ENCODE measurements at regions not wholly inside any gene's neighbourhood (a gene's known extent, or its start where the extent isn't known, plus 50 kb on each side); places are given as distances from the start of the nearest gene placed in this dataset.

DNA sequence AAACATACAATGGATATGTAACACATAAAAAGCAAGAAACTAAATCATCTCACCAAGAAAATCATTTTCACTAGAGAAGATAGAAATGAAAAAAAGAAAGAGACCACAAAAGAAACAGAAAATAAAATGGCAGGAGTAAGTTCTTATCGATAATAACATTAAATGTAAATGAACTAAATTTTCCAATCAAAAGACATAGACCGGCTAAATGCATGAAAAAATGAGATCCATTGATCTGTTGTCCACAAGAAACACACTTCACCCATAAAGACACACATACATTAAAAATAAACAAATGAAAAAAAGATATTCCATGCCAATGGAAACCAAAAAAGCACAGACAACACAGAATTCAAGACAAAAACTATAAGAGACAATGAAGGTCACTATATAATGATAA, 1771.9 kb downstream of the SI start:
- intact Hi-C loops (cut with DNase I) = no loop called here
- Histone ChIP-seq H3K27ac (no peak overlapping the region), H3K9me3 (peaks cover 0 to 45% of the 10 kb centered on the region in 2 donors), H3K36me3 (no peaks in the 10 kb centered on the region), H3K27me3 (no peaks in the 10 kb centered on the region), H3K4me1 (no peaks in the 10 kb centered on the region), H3K4me3 (no peak overlapping the region)
- DNase-seq (no peak), ATAC-seq (no peak)
- TF ChIP-seq, protein P1, sequence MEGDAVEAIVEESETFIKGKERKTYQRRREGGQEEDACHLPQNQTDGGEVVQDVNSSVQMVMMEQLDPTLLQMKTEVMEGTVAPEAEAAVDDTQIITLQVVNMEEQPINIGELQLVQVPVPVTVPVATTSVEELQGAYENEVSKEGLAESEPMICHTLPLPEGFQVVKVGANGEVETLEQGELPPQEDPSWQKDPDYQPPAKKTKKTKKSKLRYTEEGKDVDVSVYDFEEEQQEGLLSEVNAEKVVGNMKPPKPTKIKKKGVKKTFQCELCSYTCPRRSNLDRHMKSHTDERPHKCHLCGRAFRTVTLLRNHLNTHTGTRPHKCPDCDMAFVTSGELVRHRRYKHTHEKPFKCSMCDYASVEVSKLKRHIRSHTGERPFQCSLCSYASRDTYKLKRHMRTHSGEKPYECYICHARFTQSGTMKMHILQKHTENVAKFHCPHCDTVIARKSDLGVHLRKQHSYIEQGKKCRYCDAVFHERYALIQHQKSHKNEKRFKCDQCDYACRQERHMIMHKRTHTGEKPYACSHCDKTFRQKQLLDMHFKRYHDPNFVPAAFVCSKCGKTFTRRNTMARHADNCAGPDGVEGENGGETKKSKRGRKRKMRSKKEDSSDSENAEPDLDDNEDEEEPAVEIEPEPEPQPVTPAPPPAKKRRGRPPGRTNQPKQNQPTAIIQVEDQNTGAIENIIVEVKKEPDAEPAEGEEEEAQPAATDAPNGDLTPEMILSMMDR (IDR thresholded peaks at IDR 0.05) = no peak

DNA sequence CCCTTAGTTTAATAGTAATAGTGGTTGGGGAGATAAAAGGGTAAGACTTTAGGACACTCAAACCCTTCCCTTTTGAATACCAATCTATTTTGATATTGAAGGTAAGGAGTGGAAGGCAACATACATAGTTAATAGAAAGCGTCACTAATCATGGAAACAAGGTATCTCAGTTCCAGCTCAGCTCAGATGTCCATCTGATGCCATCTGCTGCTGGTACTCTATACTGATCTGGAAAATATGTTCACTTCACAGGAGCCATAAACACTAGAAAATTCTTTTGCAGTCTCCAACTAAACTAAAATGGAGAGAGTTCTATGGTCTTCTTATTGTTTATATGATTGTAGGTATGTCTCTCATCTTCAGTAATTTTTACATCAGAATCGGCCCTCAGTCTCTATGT, 1777.1 kb downstream of the OTOL1 start:
- Histone ChIP-seq H3K9me3 (no peaks in the 10 kb centered on the region), H3K27ac (no peak overlapping the region), H3K4me1 (no peaks in the 10 kb centered on the region), H3K27me3 (no peaks in the 10 kb centered on the region), H3K36me3 (no peaks in the 10 kb centered on the region), H3K4me3 (no peak overlapping the region)
- TF ChIP-seq, protein P1 (IDR thresholded peaks at IDR 0.05) = no peak
- DNase-seq (peak in 1 of 4 donors; percentile 3), ATAC-seq (no peak)
- intact Hi-C loops (cut with DNase I) = no loop called here

DNA sequence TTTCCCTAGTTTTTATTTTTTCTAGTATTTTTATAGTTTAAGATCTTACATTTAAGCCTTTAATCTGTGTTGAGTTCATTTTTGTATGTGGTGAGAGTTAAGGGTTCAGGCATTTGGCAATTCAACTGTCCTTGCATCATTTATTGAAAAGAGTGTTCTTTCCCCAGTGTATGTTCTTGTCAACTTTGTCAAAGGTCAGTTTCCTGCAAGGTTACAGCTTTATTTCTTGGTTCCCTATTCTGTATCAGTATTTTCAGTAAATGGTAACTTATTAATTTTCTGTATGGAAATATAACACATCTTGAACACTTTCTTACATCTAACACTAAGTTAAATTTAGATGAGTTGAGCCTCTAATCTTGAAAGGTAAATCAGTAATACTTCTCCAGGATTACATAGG, 1770.1 kb downstream of the OTOL1 start:
- no peaks in the 10 kb centered on the region for H3K36me3 ChIP-seq
- no peak overlapping the region for H3K4me3 ChIP-seq
- no peaks in the 10 kb centered on the region for H3K4me1 ChIP-seq
- H3K9me3 ChIP-seq = no peaks in the 10 kb centered on the region
- H3K27me3 ChIP-seq = no peaks in the 10 kb centered on the region
- TF ChIP-seq, protein P1 (IDR thresholded peaks at IDR 0.05) = no peak
- no peak overlapping the region for H3K27ac ChIP-seq
- intact Hi-C loops (cut with DNase I) = no loop called here
- DNase-seq = no peak
- no peak for ATAC-seq

DNA sequence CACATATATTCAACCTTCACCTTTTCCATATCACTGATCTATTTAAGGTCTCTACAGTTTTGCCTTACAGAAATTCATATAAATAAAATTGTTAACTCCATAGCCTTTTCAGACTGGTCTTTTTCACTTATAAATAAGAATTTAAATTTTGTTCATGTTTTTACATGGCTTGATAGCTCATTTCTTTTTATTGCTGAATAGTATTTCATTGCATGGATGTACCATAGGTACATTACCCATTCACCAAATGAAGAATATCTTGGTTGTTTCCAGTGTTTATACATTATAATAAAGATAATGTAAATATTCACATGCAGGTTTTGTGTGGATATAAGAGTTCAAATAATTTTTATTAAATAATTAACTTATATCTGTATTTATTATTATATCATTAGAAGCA, 1765.0 kb downstream of the OTOL1 start:
- ATAC-seq (no peak), DNase-seq (no peak)
- H3K4me1 ChIP-seq = no peaks in the 10 kb centered on the region
- TF ChIP-seq, protein P1 (IDR thresholded peaks at IDR 0.05) = no peak
- H3K36me3 ChIP-seq = no peaks in the 10 kb centered on the region
- H3K9me3 ChIP-seq = no peaks in the 10 kb centered on the region
- no peak overlapping the region for H3K27ac ChIP-seq
- no peaks in the 10 kb centered on the region for H3K27me3 ChIP-seq
- no peak overlapping the region for H3K4me3 ChIP-seq
- intact Hi-C loops (cut with DNase I) = no loop called here

DNA sequence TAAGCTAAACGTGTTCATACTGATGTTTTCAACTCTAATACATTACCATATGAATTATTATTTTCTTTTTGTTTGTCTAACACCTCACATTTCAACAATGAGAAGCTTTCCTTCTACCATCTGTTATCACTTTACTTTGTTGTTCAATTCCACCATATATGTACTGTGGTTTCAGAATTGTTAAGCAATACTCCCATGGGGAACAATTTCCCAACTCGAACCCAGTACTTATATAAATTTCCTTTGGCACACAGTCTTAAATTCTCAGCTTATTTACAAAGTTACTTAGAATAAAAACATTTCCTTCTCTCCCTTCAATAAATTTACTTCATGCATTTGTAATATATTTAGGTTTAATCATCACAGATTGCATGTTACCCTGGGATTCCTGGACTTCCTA, 1764.4 kb downstream of the OTOL1 start:
- H3K27ac ChIP-seq = no peak overlapping the region
- ATAC-seq = no peak
- TF ChIP-seq, protein P1 (IDR thresholded peaks at IDR 0.05) = no peak
- no peak for DNase-seq
- H3K4me3 ChIP-seq = no peak overlapping the region
- no peaks in the 10 kb centered on the region for H3K27me3 ChIP-seq
- H3K36me3 ChIP-seq = no peaks in the 10 kb centered on the region
- H3K9me3 ChIP-seq = no peaks in the 10 kb centered on the region
- no peaks in the 10 kb centered on the region for H3K4me1 ChIP-seq
- intact Hi-C loops (cut with DNase I) = no loop called here

Data from left lung (tissue), 4 donors.